Ascending aorta (tissue), 2 donors: ENCODE measurements at regions not wholly inside any gene's neighbourhood (a gene's known extent, or its start where the extent isn't known, plus 50 kb on each side); places are given as distances from the start of the nearest gene placed in this dataset.
"Not testable (repeated sequence)": the region's sequence is repeated elsewhere in the genome, so short reads cannot be mapped to it uniquely, and the experiment has no call there.

Experiments
- DNase-seq, 2 donors: peaks; one replicate each; pipeline ENCODE4 v3.0.0-alpha.2; 2019; ENCODE audit warnings: low spot score in 2 of 2
- H3K27ac ChIP-seq, 2 donors: fragments of 200-600 bp; sonication (generic); one replicate each; pipeline ENCODE4 v1.5.1; 2016 to 2017; ENCODE audit warnings: mild to moderate bottlenecking in 1 of 2
- H3K27me3 ChIP-seq: fragments of 200-600 bp; sonication (generic); one replicate; pipeline ENCODE4 v1.5.1; 2017
- H3K36me3 ChIP-seq, 2 donors: fragments of 200-600 bp; sonication (generic); one replicate each; pipeline ENCODE4 v1.5.1; 2016
- H3K4me1 ChIP-seq, 2 donors: fragments of 200-600 bp; sonication (generic); one replicate each; pipeline ENCODE4 v1.5.1; 2016 to 2017; ENCODE audit warnings: mild to moderate bottlenecking in 1 of 2
- H3K4me3 ChIP-seq, 2 donors: fragments of 200-600 bp; sonication (generic); one replicate each; pipeline ENCODE4 v1.5.1; 2016 to 2017; ENCODE audit warnings: mild to moderate bottlenecking in 1 of 2
- H3K9me3 ChIP-seq, 2 donors: fragments of 200-600 bp; sonication (generic); one replicate each; pipeline ENCODE4 v1.5.1; 2016
- intact Hi-C: fragments of 100-400 bp; cut with DNase I; formaldehyde crosslinking; loops from one replicate; pipeline ENCODE4 v1.15.1; 2023

GRCh38 chr7:55699450-55699842, 127.1 kb upstream of the VOPP1 start:
- H3K9me3 ChIP-seq, DNase-seq, H3K27me3 ChIP-seq, intact Hi-C loops, H3K4me1 ChIP-seq, H3K4me3 ChIP-seq, H3K36me3 ChIP-seq, H3K27ac ChIP-seq: not testable (repeated sequence)

- intact Hi-C loops, DNase-seq: not testable (repeated sequence)
Observed at GRCh38 chr7:55698607-55699449, 126.5 kb upstream of the VOPP1 start.

GRCh38 chr7:55695893-55696701, 123.8 kb upstream of the VOPP1 start:
- H3K4me1 ChIP-seq, H3K9me3 ChIP-seq, intact Hi-C loops, H3K27ac ChIP-seq, H3K36me3 ChIP-seq, H3K27me3 ChIP-seq, H3K4me3 ChIP-seq, DNase-seq: not testable (repeated sequence)

More at GRCh38 chr7:55698607-55699449, 126.5 kb upstream of the VOPP1 start:
- not testable (repeated sequence) for H3K9me3 ChIP-seq, H3K36me3 ChIP-seq, H3K4me3 ChIP-seq, H3K27me3 ChIP-seq, H3K4me1 ChIP-seq, H3K27ac ChIP-seq

- H3K9me3 ChIP-seq, intact Hi-C loops: not testable (repeated sequence)
Observed at GRCh38 chr7:55694484-55694883, 122.2 kb upstream of the VOPP1 start.

GRCh38 chr7:55688684-55689681, 116.7 kb upstream of the VOPP1 start:
- H3K9me3 ChIP-seq, intact Hi-C loops, H3K4me3 ChIP-seq, H3K36me3 ChIP-seq, DNase-seq, H3K27me3 ChIP-seq, H3K27ac ChIP-seq, H3K4me1 ChIP-seq: not testable (repeated sequence)

More at GRCh38 chr7:55694484-55694883, 122.2 kb upstream of the VOPP1 start:
- H3K36me3 ChIP-seq, H3K4me1 ChIP-seq, H3K4me3 ChIP-seq, H3K27me3 ChIP-seq, H3K27ac ChIP-seq, DNase-seq: not testable (repeated sequence)

GRCh38 chr7:55688261-55688660, 116.0 kb upstream of the VOPP1 start:
- DNase-seq, H3K4me1 ChIP-seq, H3K27me3 ChIP-seq, H3K9me3 ChIP-seq, H3K4me3 ChIP-seq, H3K36me3 ChIP-seq, intact Hi-C loops, H3K27ac ChIP-seq: not testable (repeated sequence)

- H3K36me3 ChIP-seq, H3K4me1 ChIP-seq, H3K27me3 ChIP-seq, DNase-seq, H3K4me3 ChIP-seq, intact Hi-C loops, H3K9me3 ChIP-seq, H3K27ac ChIP-seq: not testable (repeated sequence)
Observed at GRCh38 chr7:55687252-55687651, 115.0 kb upstream of the VOPP1 start.

GRCh38 chr7:55686771-55687170, 114.5 kb upstream of the VOPP1 start:
- H3K27me3 ChIP-seq, H3K27ac ChIP-seq, H3K4me3 ChIP-seq, H3K9me3 ChIP-seq, H3K36me3 ChIP-seq, intact Hi-C loops, H3K4me1 ChIP-seq, DNase-seq: not testable (repeated sequence)

GRCh38 chr7:55683501-55683900, 111.2 kb upstream of the VOPP1 start:
- H3K9me3 ChIP-seq, H3K4me1 ChIP-seq, intact Hi-C loops, H3K36me3 ChIP-seq, DNase-seq, H3K27me3 ChIP-seq, H3K4me3 ChIP-seq, H3K27ac ChIP-seq: not testable (repeated sequence)

GRCh38 chr7:55675589-55675988, 103.3 kb upstream of the VOPP1 start:
- H3K9me3 ChIP-seq, H3K27me3 ChIP-seq, intact Hi-C loops, H3K4me3 ChIP-seq, H3K4me1 ChIP-seq, H3K36me3 ChIP-seq, DNase-seq, H3K27ac ChIP-seq: not testable (repeated sequence)

- H3K9me3 ChIP-seq, H3K27me3 ChIP-seq, H3K4me3 ChIP-seq, H3K4me1 ChIP-seq, H3K36me3 ChIP-seq, intact Hi-C loops, H3K27ac ChIP-seq, DNase-seq: not testable (repeated sequence)
Observed at GRCh38 chr7:55673525-55673924, 101.2 kb upstream of the VOPP1 start.

GRCh38 chr7:55672084-55672483, 99.8 kb upstream of the VOPP1 start:
- H3K4me3 ChIP-seq, H3K27ac ChIP-seq, H3K4me1 ChIP-seq, DNase-seq, H3K9me3 ChIP-seq, H3K36me3 ChIP-seq, intact Hi-C loops, H3K27me3 ChIP-seq: not testable (repeated sequence)
